Panc1 (cell line): ENCODE measurements at regions not wholly inside any gene's neighbourhood (a gene's known extent, or its start where the extent isn't known, plus 50 kb on each side); places are given as distances from the start of the nearest gene placed in this dataset.

Experiments used
- ATAC-seq: fragments of 200-7000 bp; cut with Tn5 transposase; 2 replicates; pipeline ENCODE4 v1.9.1; 2020; ENCODE audit warnings: mild to moderate bottlenecking, moderate library complexity
- BruUV-seq: library from RNA; stranded (reverse); fragments of 400-500 nt; replicated peaks from 2 replicates; lab custom pipeline; 2021; lab: Mats Ljungman, UMichigan
- CTCF ChIA-PET: fragments of 300-600 bp; sonication (Branson Sonifier 250); formaldehyde crosslinking; loops from one replicate; lab custom pipeline; 2022; ENCODE audit warnings: antibody characterized with exemption; lab: Charles Lee
- POLR2A ChIA-PET: fragments of 300-600 bp; sonication (Branson Sonifier 250); formaldehyde crosslinking; loops from one replicate; lab custom pipeline; 2022; ENCODE audit warnings: antibody characterized with exemption; lab: Charles Lee
- DNase-seq: peaks from one replicate; pipeline ENCODE4 v3.0.0-alpha.2; 2010; ENCODE audit warnings: low read depth, low spot score
- H3K27ac ChIP-seq: 2 replicates; pipeline ENCODE4 v1.5.1; 2011; ENCODE audit warnings: mild to moderate bottlenecking, low read length, inconsistent platforms
- H3K27me3 ChIP-seq: fragments of 200-500 bp; sonication (Bioruptor generic); 2 replicates; pipeline ENCODE4 v1.6.0; 2014; ENCODE audit warnings: low read length, inconsistent platforms; ENCODE audit not compliant: control insufficient read depth, insufficient read depth
- H3K36me3 ChIP-seq: fragments of 200-500 bp; sonication (Bioruptor generic); 2 replicates; pipeline ENCODE4 v1.5.1; 2014; ENCODE audit warnings: inconsistent platforms, mild to moderate bottlenecking, low read length, moderate library complexity; ENCODE audit not compliant: control insufficient read depth, insufficient read depth
- H3K4me1 ChIP-seq: 2 replicates; pipeline ENCODE4 v1.5.1; 2011; ENCODE audit warnings: inconsistent platforms, mild to moderate bottlenecking, low read length, moderate library complexity; ENCODE audit not compliant: control insufficient read depth, insufficient read depth
- H3K4me3 ChIP-seq, 2 experiments: 2 replicates each; pipeline ENCODE4 v1.5.1; 2011 to 2012; ENCODE audit warnings: low read depth in 2 of 2, low read length in 2 of 2, mild to moderate bottlenecking in 2 of 2, inconsistent platforms in 1 of 2, moderate library complexity in 1 of 2
- H3K9me3 ChIP-seq: fragments of 200-500 bp; sonication (Bioruptor generic); 2 replicates; pipeline ENCODE4 v1.5.1; 2014; ENCODE audit warnings: low read depth, mild to moderate bottlenecking, inconsistent platforms, low read length, moderate library complexity; ENCODE audit not compliant: control insufficient read depth, insufficient read depth
- CTCF ChIP-seq: fragments of 450-650 bp; IDR thresholded peaks from 2 replicates; pipeline ENCODE4 v1.5.1; 2017; ENCODE audit warnings: mild to moderate bottlenecking
- POLR2AphosphoS5 ChIP-seq: IDR thresholded peaks from 2 replicates; pipeline ENCODE4 v1.6.1; 2012; ENCODE audit warnings: mild to moderate bottlenecking, low read depth, low read length, moderate library complexity
- REST ChIP-seq, 2 experiments: IDR thresholded peaks; 2 replicates each; pipeline ENCODE4 v1.6.1; 2011 to 2012; ENCODE audit warnings: low read depth in 2 of 2, control low read depth in 1 of 2, low read length in 1 of 2, mild to moderate bottlenecking in 1 of 2, moderate library complexity in 1 of 2; ENCODE audit not compliant: insufficient read depth in 1 of 2
- SIN3A ChIP-seq: IDR thresholded peaks from 2 replicates; pipeline ENCODE4 v1.6.1; 2012; ENCODE audit warnings: low read depth, mild to moderate bottlenecking, low read length, moderate library complexity, borderline replicate concordance; ENCODE audit not compliant: insufficient read depth
- TCF7L2 ChIP-seq: IDR thresholded peaks from 2 replicates; pipeline ENCODE4 v1.6.1; 2011; ENCODE audit warnings: mild to moderate bottlenecking, low read depth, low read length, inconsistent platforms
- in situ Hi-C: cut with HindIII; loops from 2 replicates; pipeline ENCODE4 v1.10.0; 2016; ENCODE audit warnings: low sequenced_read_pairs, low pct_unique_long_range_greater_than_20kb
- intact Hi-C: fragments of 100-400 bp; cut with micrococcal nuclease; formaldehyde crosslinking; loops from one replicate; pipeline ENCODE4 v1.10.0; 2022; ENCODE audit not compliant: unreplicated experiment

GRCh38 chr6:126957721-126958120 lies 160.8 kb upstream of the RSPO3 start:
- CTCF ChIA-PET: no interaction called here
- H3K27me3 ChIP-seq: no peaks in the 10 kb centered on the region
- BruUV-seq: no TSS peak
- in situ Hi-C loops: no loop called here
- intact Hi-C loops: no loop called here
- no peaks in the 10 kb centered on the region for H3K36me3 ChIP-seq
- POLR2A ChIA-PET: no interaction called here
- DNase-seq (no peak), ATAC-seq (no peak)
- H3K27ac ChIP-seq: no peak overlapping the region
- no peak for TF ChIP-seq TCF7L2
- TF ChIP-seq CTCF: no peak
- TF ChIP-seq SIN3A: no peak
- TF ChIP-seq POLR2AphosphoS5: no peak
- TF ChIP-seq REST (IDR thresholded peaks at IDR 0.05; ENCODE audit: insufficient read depth in 1 of 2, low read depth in 2 of 2, low read length in 1 of 2): no peak
- no peaks in the 10 kb centered on the region for H3K9me3 ChIP-seq
- H3K4me1 ChIP-seq: no peaks in the 10 kb centered on the region
- no peak overlapping the region for H3K4me3 ChIP-seq

- ATAC-seq (no peak), DNase-seq (no peak)
- no peaks in the 10 kb centered on the region for H3K27me3 ChIP-seq
- no peaks in the 10 kb centered on the region for H3K9me3 ChIP-seq
- no peak overlapping the region for H3K27ac ChIP-seq
- BruUV-seq: no TSS peak
- in situ Hi-C loops: no loop called here
- ChIA-PET CTCF (no interaction called here), POLR2A (no interaction called here)
- no peaks in the 10 kb centered on the region for H3K36me3 ChIP-seq
- no peak overlapping the region for H3K4me3 ChIP-seq
- intact Hi-C loops: no loop called here
- no peaks in the 10 kb centered on the region for H3K4me1 ChIP-seq
- TF ChIP-seq CTCF (no peak), POLR2AphosphoS5 (no peak)
Observed at GRCh38 chr6:126959765-126960164, 158.7 kb upstream of the RSPO3 start.
